AG09309 (cell line): ENCODE measurements at regions not wholly inside any gene's neighbourhood (a gene's known extent, or its start where the extent isn't known, plus 50 kb on each side); places are given as distances from the start of the nearest gene placed in this dataset.

Experiments used
- DNase-seq: peaks from one replicate; pipeline ENCODE4 v3.0.0-alpha.2; 2010; ENCODE audit warnings: low read depth
- H3K4me3 ChIP-seq: 2 replicates; pipeline ENCODE4 v1.5.1; 2011; ENCODE audit warnings: mild to moderate bottlenecking, low read depth, low read length, moderate library complexity; ENCODE audit not compliant: control insufficient read depth
- CTCF ChIP-seq: IDR thresholded peaks from 2 replicates; pipeline ENCODE4 v1.5.1; 2011; ENCODE audit warnings: mild to moderate bottlenecking, low read depth, low read length, inconsistent platforms; ENCODE audit not compliant: insufficient read depth, control insufficient read depth; ENCODE audit errors: missing control alignments

- DNase-seq = no peak
Measured at GRCh38 chr2:234307322-234307961, 189.4 kb downstream of the ARL4C start.

GRCh38 chr2:234306426-234307173 is 190.3 kb downstream of the ARL4C start:
- TF ChIP-seq CTCF = no peak
- DNase-seq = no peak
- no peak overlapping the region for H3K4me3 ChIP-seq

More at GRCh38 chr2:234307322-234307961, 189.4 kb downstream of the ARL4C start:
- no peak for TF ChIP-seq CTCF
- H3K4me3 ChIP-seq = no peak overlapping the region

- no peak overlapping the region for H3K4me3 ChIP-seq
- DNase-seq = no peak
- TF ChIP-seq CTCF = no peak
Measured at GRCh38 chr2:234305846-234306245, 191.0 kb downstream of the ARL4C start.

- H3K4me3 ChIP-seq = no peak overlapping the region
- TF ChIP-seq CTCF = no peak
- no peak for DNase-seq
Measured at GRCh38 chr2:234304950-234305349, 191.9 kb downstream of the ARL4C start.

GRCh38 chr2:234302664-234302991 is 194.3 kb downstream of the ARL4C start:
- no peak for TF ChIP-seq CTCF
- DNase-seq = no peak
- H3K4me3 ChIP-seq = no peak overlapping the region

GRCh38 chr2:234300932-234301823 is 195.7 kb downstream of the ARL4C start:
- no peak overlapping the region for H3K4me3 ChIP-seq
- TF ChIP-seq CTCF = no peak
- DNase-seq = no peak
